ENCODE measurements at regions not wholly inside any gene's neighbourhood (a gene's known extent, or its start where the extent isn't known, plus 50 kb on each side); places are given as distances from the start of the nearest gene placed in this dataset.

DNA sequence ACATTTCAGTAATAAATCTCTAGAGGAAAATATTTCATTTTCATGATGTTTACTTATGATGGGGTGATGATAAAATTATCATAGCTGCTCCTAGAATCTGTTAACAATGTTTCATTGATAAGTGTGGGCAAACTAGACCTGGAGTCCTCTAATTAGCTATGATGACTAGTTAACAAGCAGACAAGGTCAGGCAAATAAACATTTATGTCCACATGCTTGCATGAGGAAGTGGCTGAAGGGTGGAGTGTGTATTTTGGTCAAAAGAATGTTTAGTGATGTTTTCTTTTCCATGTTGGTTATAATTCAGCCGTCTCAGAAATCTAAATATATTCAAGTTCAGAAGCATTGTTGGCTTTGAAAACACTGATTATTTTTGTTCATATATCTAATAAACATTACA, 99.9 kb upstream of the FN1 start:
- no peak for TF ChIP-seq SP1 (IDR thresholded peaks at IDR 0.05)
- no peak for TF ChIP-seq FOXM1 (IDR thresholded peaks at IDR 0.05; ENCODE audit: borderline replicate concordance)
- no peak for TF ChIP-seq ZNF384 (IDR thresholded peaks at IDR 0.05)
- no peak for TF ChIP-seq FOXA1 (IDR thresholded peaks at IDR 0.05)
- TF ChIP-seq BHLHE40 (IDR thresholded peaks at IDR 0.05; ENCODE audit: borderline replicate concordance): no peak
- no peak for TF ChIP-seq ELF4 (IDR thresholded peaks at IDR 0.05)
- TF ChIP-seq, protein P1, sequence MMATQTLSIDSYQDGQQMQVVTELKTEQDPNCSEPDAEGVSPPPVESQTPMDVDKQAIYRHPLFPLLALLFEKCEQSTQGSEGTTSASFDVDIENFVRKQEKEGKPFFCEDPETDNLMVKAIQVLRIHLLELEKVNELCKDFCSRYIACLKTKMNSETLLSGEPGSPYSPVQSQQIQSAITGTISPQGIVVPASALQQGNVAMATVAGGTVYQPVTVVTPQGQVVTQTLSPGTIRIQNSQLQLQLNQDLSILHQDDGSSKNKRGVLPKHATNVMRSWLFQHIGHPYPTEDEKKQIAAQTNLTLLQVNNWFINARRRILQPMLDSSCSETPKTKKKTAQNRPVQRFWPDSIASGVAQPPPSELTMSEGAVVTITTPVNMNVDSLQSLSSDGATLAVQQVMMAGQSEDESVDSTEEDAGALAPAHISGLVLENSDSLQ (IDR thresholded peaks at IDR 0.05): no peak
- no peak for TF ChIP-seq HDGF (IDR thresholded peaks at IDR 0.05; ENCODE audit: borderline replicate concordance)
- no peak for TF ChIP-seq NFRKB (IDR thresholded peaks at IDR 0.05)
- no peak for TF ChIP-seq ARNT (IDR thresholded peaks at IDR 0.05)
- TF ChIP-seq FOXK2 (IDR thresholded peaks at IDR 0.05): no peak
- TF ChIP-seq SUZ12 (IDR thresholded peaks at IDR 0.05): no peak
- TF ChIP-seq LEF1 (IDR thresholded peaks at IDR 0.05; ENCODE audit: borderline replicate concordance): no peak

All from HEK293T (cell line).